ENCODE measurements at regions not wholly inside any gene's neighbourhood (a gene's known extent, or its start where the extent isn't known, plus 50 kb on each side); places are given as distances from the start of the nearest gene placed in this dataset.

- TF ChIP-seq, protein P1, sequence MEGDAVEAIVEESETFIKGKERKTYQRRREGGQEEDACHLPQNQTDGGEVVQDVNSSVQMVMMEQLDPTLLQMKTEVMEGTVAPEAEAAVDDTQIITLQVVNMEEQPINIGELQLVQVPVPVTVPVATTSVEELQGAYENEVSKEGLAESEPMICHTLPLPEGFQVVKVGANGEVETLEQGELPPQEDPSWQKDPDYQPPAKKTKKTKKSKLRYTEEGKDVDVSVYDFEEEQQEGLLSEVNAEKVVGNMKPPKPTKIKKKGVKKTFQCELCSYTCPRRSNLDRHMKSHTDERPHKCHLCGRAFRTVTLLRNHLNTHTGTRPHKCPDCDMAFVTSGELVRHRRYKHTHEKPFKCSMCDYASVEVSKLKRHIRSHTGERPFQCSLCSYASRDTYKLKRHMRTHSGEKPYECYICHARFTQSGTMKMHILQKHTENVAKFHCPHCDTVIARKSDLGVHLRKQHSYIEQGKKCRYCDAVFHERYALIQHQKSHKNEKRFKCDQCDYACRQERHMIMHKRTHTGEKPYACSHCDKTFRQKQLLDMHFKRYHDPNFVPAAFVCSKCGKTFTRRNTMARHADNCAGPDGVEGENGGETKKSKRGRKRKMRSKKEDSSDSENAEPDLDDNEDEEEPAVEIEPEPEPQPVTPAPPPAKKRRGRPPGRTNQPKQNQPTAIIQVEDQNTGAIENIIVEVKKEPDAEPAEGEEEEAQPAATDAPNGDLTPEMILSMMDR (IDR thresholded peaks at IDR 0.05; ENCODE audit: control extremely low read depth in 1 of 3, insufficient read depth in 1 of 3, low read depth in 1 of 3, low read length in 3 of 3): no peak
- TF ChIP-seq CHD1 (IDR thresholded peaks at IDR 0.05; ENCODE audit: low read depth, low read length): no peak
- TF ChIP-seq BRCA1 (IDR thresholded peaks at IDR 0.05; ENCODE audit: low read depth, low read length): no peak
- TF ChIP-seq POLR2A (IDR thresholded peaks at IDR 0.05; ENCODE audit: control extremely low read depth in 1 of 2, low read depth in 2 of 2, low read length in 2 of 2): no peak
- no peak for TF ChIP-seq POLR2AphosphoS5 (IDR thresholded peaks at IDR 0.05; ENCODE audit: low read depth, low read length)
Measured at GRCh38 chr3:178058629-178059028, 477.6 kb upstream of the KCNMB2 start.
